H9 (cell line): ENCODE measurements at regions not wholly inside any gene's neighbourhood (a gene's known extent, or its start where the extent isn't known, plus 50 kb on each side); places are given as distances from the start of the nearest gene placed in this dataset.

Experiments
- DNase-seq: peaks from one replicate; pipeline ENCODE4 v3.0.0-alpha.2; 2017
- H2AFZ ChIP-seq: one replicate; pipeline ENCODE4 v1.6.1; 2013; ENCODE audit warnings: mild to moderate bottlenecking, low read length, control low read depth, moderate library complexity
- H2AK5ac ChIP-seq: 2 replicates; pipeline ENCODE4 v1.6.1; 2013; ENCODE audit warnings: low read length, control low read depth, mixed read lengths; ENCODE audit not compliant: insufficient read length
- H2BK120ac ChIP-seq: one replicate; pipeline ENCODE4 v1.6.1; 2013; ENCODE audit warnings: low read depth, mild to moderate bottlenecking, low read length, control low read depth, inconsistent platforms; ENCODE audit not compliant: poor library complexity, severe bottlenecking
- H2BK12ac ChIP-seq: 2 replicates; pipeline ENCODE4 v1.6.1; 2013; ENCODE audit warnings: low read length, control low read depth, mixed read lengths, low read depth; ENCODE audit not compliant: insufficient read length
- H2BK15ac ChIP-seq: 2 replicates; pipeline ENCODE4 v1.6.1; 2013; ENCODE audit warnings: low read depth, low read length, control low read depth
- H2BK20ac ChIP-seq: one replicate; pipeline ENCODE4 v1.6.1; 2013; ENCODE audit warnings: low read depth, mild to moderate bottlenecking, low read length, control low read depth, inconsistent platforms; ENCODE audit not compliant: poor library complexity, severe bottlenecking
- H2BK5ac ChIP-seq: 2 replicates; pipeline ENCODE4 v1.6.1; 2013; ENCODE audit warnings: low read length, control low read depth, mixed read lengths; ENCODE audit not compliant: insufficient read length
- H3K14ac ChIP-seq: 2 replicates; pipeline ENCODE4 v1.6.1; 2013; ENCODE audit warnings: low read length, control low read depth; ENCODE audit not compliant: insufficient read depth
- H3K18ac ChIP-seq: 2 replicates; pipeline ENCODE4 v1.6.1; 2013; ENCODE audit warnings: low read depth, mild to moderate bottlenecking, mixed read lengths, low read length, control low read depth; ENCODE audit not compliant: insufficient read length
- H3K23ac ChIP-seq: 2 replicates; pipeline ENCODE4 v1.6.1; 2013; ENCODE audit warnings: low read length, control low read depth, mixed read lengths, low read depth; ENCODE audit not compliant: insufficient read length
- H3K23me2 ChIP-seq: 2 replicates; pipeline ENCODE4 v1.6.1; 2013; ENCODE audit warnings: low read depth, mild to moderate bottlenecking, mixed read lengths, low read length, control low read depth; ENCODE audit not compliant: insufficient read length, poor library complexity, severe bottlenecking
- H3K27ac ChIP-seq: 2 replicates; pipeline ENCODE4 v1.5.1; 2013; ENCODE audit warnings: low read length, control low read depth, mixed read lengths, low read depth; ENCODE audit not compliant: insufficient read length
- H3K27me3 ChIP-seq: 2 replicates; pipeline ENCODE4 v1.6.1; 2013; ENCODE audit warnings: low read length, control low read depth, inconsistent platforms; ENCODE audit not compliant: insufficient read depth
- H3K4ac ChIP-seq: 2 replicates; pipeline ENCODE4 v1.6.1; 2013; ENCODE audit warnings: low read depth, mild to moderate bottlenecking, control low read depth, inconsistent platforms, low read length, moderate library complexity
- H3K4me1 ChIP-seq: 2 replicates; pipeline ENCODE4 v1.6.1; 2013; ENCODE audit warnings: low read length, control low read depth, inconsistent platforms; ENCODE audit not compliant: insufficient read depth
- H3K4me2 ChIP-seq: 2 replicates; pipeline ENCODE4 v1.6.1; 2013; ENCODE audit warnings: low read length, control low read depth, mixed read lengths; ENCODE audit not compliant: insufficient read length, insufficient read depth
- H3K56ac ChIP-seq: 2 replicates; pipeline ENCODE4 v1.6.1; 2013; ENCODE audit warnings: low read depth, mild to moderate bottlenecking, mixed read lengths, low read length, control low read depth; ENCODE audit not compliant: insufficient read length
- H3K79me1 ChIP-seq: 2 replicates; pipeline ENCODE4 v1.6.1; 2013; ENCODE audit warnings: low read depth, mild to moderate bottlenecking, moderate library complexity, low read length, control low read depth, inconsistent platforms; ENCODE audit not compliant: insufficient read depth, poor library complexity, severe bottlenecking
- H3K79me2 ChIP-seq: 2 replicates; pipeline ENCODE4 v1.6.1; 2013; ENCODE audit warnings: low read length, control low read depth, inconsistent platforms; ENCODE audit not compliant: insufficient read depth
- H3K9ac ChIP-seq: 2 replicates; pipeline ENCODE4 v1.6.1; 2013; ENCODE audit warnings: low read length, control low read depth, mixed read lengths; ENCODE audit not compliant: insufficient read length; ENCODE audit errors: extremely low read depth
- H3K9me3 ChIP-seq: one replicate; pipeline ENCODE4 v1.6.1; 2013; ENCODE audit warnings: low read depth, low read length, inconsistent platforms; ENCODE audit not compliant: control insufficient read depth
- H3T11ph ChIP-seq: one replicate; pipeline ENCODE4 v1.6.1; 2013; ENCODE audit warnings: mild to moderate bottlenecking, low read length, control low read depth, inconsistent platforms
- H4K20me1 ChIP-seq: one replicate; pipeline ENCODE4 v1.6.1; 2013; ENCODE audit not compliant: control insufficient read depth, insufficient read length, insufficient read depth
- H4K5ac ChIP-seq: 2 replicates; pipeline ENCODE4 v1.6.1; 2013; ENCODE audit warnings: low read depth, mild to moderate bottlenecking, mixed read lengths, low read length, control low read depth; ENCODE audit not compliant: insufficient read length
- H4K8ac ChIP-seq: replicated peaks from 2 replicates; pipeline ENCODE4 v1.6.1; 2013; ENCODE audit warnings: low read length, control low read depth, mixed read lengths, low read depth; ENCODE audit not compliant: insufficient read length
- H4K91ac ChIP-seq: 2 replicates; pipeline ENCODE4 v1.6.1; 2013; ENCODE audit warnings: low read depth, mild to moderate bottlenecking, moderate library complexity, mixed read lengths, low read length, control low read depth; ENCODE audit not compliant: insufficient read length
- H3K27ac Mint-ChIP-seq, 3 experiments: 2 replicates in 2 of 3; 3 replicates in 1 of 3; pipeline ENCODE4 v1.8.0; 2020 to 2021; ENCODE audit warnings: mixed read lengths in 3 of 3, mild to moderate bottlenecking in 1 of 3, moderate library complexity in 1 of 3
- H3K27me3 Mint-ChIP-seq: 2 replicates; pipeline ENCODE4 v1.8.0; 2021; ENCODE audit warnings: low read depth, mild to moderate bottlenecking, moderate library complexity, mixed read lengths
- H3K36me3 Mint-ChIP-seq, 3 experiments: 2 replicates in 2 of 3; 3 replicates in 1 of 3; pipeline ENCODE4 v1.8.0; 2020 to 2021; ENCODE audit warnings: low read depth in 3 of 3, mixed read lengths in 3 of 3; ENCODE audit not compliant: insufficient read depth in 1 of 3
- H3K4me1 Mint-ChIP-seq, 2 experiments: 2 replicates each; pipeline ENCODE4 v1.8.0; 2020; ENCODE audit warnings: mixed read lengths in 2 of 2
- H3K4me3 Mint-ChIP-seq, 2 experiments: 2 replicates in 1 of 2; 3 replicates in 1 of 2; pipeline ENCODE4 v1.8.0; 2020 to 2021; ENCODE audit warnings: mild to moderate bottlenecking in 2 of 2, mixed read lengths in 2 of 2, moderate library complexity in 1 of 2
- H3K9me3 Mint-ChIP-seq, 2 experiments: 2 replicates in 1 of 2; 3 replicates in 1 of 2; pipeline ENCODE4 v1.8.0; 2020; ENCODE audit warnings: mild to moderate bottlenecking in 2 of 2, mixed read lengths in 2 of 2, moderate library complexity in 1 of 2
- CTCF ChIP-seq: fragments of 200-600 bp; sonication (generic); conservative IDR thresholded peaks from 3 replicates; pipeline ENCODE4 v1.8.0; 2021; ENCODE audit warnings: antibody characterized with exemption, mild to moderate bottlenecking
- WGBS: extraction: QIAGEN DNeasy Blood & Tissue Kit; methylation state at CpG from one replicate; pipeline ENCODE4 v1.1.7; 2013; ENCODE audit warnings: missing lambda C conversion rate, low lambda C conversion rate, mixed read lengths; ENCODE audit not compliant: insufficient read length; ENCODE audit errors: extremely low coverage; 5-methylcytosine and 5-hydroxymethylcytosine counted together

- H3K79me2 ChIP-seq = no peaks in the 10 kb centered on the region
- no peak overlapping the region for H4K5ac ChIP-seq
- H3K27ac Mint-ChIP-seq = no peak overlapping the region
- H3K4me1 ChIP-seq = no peaks in the 10 kb centered on the region
- H2AK5ac ChIP-seq = no peak overlapping the region
- peaks cover 8 to 12% of the 10 kb centered on the region in 2 experiments for H3K9me3 Mint-ChIP-seq
- H4K20me1 ChIP-seq = no peaks in the 10 kb centered on the region
- H3K27me3 Mint-ChIP-seq = no peaks in the 10 kb centered on the region; the same call in 1 of the 2 replicates
- H3K56ac ChIP-seq = no peak overlapping the region
- TF ChIP-seq CTCF = no peak
- H2BK15ac ChIP-seq = no peak overlapping the region
- no peak for DNase-seq
- H3K4me1 Mint-ChIP-seq = peaks cover 5 to 8% of the 10 kb centered on the region in 2 experiments
- H3K27ac ChIP-seq = no peak overlapping the region
- H3K9ac ChIP-seq = no peak overlapping the region
- no peak overlapping the region for H3K18ac ChIP-seq
- H3K36me3 Mint-ChIP-seq = peaks cover 10 to 18% (median 14%) of the 10 kb centered on the region in 3 experiments
- WGBS = no CpG with 5 or more reads among the region's 4 CpGs
- H2BK12ac ChIP-seq = no peak overlapping the region
- no peak overlapping the region for H4K8ac ChIP-seq
- no peak overlapping the region for H2AFZ ChIP-seq
- no peak overlapping the region for H3K14ac ChIP-seq
- no peak overlapping the region for H2BK20ac ChIP-seq
- no peak overlapping the region for H2BK5ac ChIP-seq
- H3K4me2 ChIP-seq = no peak overlapping the region
- no peak overlapping the region for H3K4me3 Mint-ChIP-seq
- H4K91ac ChIP-seq = no peak overlapping the region
- H3T11ph ChIP-seq = no peak overlapping the region
- no peak overlapping the region for H3K4ac ChIP-seq
- H3K9me3 ChIP-seq = peaks cover 7% of the 10 kb centered on the region
- H2BK120ac ChIP-seq = no peak overlapping the region
- no peaks in the 10 kb centered on the region for H3K79me1 ChIP-seq
- no peaks in the 10 kb centered on the region for H3K23me2 ChIP-seq
- H3K27me3 ChIP-seq = no peaks in the 10 kb centered on the region
- no peak overlapping the region for H3K23ac ChIP-seq
Measured at GRCh38 chr3:8421711-8422110, 79.9 kb upstream of the LMCD1 start.
